HG02943 (cell line): ENCODE measurements at regions not wholly inside any gene's neighbourhood (a gene's known extent, or its start where the extent isn't known, plus 50 kb on each side); places are given as distances from the start of the nearest gene placed in this dataset.

Experiments used
- ATAC-seq: cut with Tn5 transposase; IDR thresholded peaks from one replicate; pipeline ENCODE4 v1.9.1; 2021; ENCODE audit warnings: mild to moderate bottlenecking, low read depth, moderate library complexity; ENCODE audit not compliant: unreplicated experiment

DNA sequence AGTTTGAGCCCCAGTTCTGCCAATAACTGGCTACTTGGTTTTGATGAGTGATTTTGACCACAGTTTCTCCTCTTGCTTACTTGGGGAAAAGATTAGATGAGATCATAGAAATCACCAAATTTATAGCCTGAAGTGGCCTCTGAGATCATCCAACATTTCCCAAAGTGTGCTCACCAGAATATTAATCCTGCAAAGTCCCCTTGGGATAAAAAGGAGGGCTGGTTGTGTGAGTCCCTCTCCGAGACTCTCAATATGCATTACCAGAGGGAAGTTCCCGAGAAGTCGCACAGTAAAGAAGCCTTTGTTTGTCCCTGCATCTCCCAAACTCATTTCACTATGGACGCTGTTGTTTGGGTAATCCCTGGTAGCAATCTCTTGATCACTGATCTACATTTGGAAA is 88.4 kb upstream of the ADRA1B start:
- ATAC-seq, result no peak

DNA sequence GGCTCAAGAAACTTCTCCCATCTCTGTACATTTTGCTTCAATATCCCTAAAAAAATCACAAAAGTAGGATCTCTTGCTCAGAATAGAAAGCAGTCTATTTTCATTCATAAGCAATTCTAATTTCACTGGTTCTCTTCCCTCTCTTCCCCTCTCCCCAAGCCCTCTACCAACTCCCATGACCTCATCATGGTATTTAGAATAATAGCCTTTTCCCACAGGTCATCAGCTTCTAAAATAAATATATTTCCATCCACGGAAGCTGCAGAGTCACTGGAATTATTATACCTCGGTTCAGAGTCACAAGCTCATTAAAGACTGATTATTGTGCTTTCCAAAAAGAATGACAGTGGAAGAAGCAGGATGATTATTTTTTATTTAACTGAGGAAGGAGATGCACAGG is 84.2 kb upstream of the ADRA1B start:
- ATAC-seq, result no peak

DNA sequence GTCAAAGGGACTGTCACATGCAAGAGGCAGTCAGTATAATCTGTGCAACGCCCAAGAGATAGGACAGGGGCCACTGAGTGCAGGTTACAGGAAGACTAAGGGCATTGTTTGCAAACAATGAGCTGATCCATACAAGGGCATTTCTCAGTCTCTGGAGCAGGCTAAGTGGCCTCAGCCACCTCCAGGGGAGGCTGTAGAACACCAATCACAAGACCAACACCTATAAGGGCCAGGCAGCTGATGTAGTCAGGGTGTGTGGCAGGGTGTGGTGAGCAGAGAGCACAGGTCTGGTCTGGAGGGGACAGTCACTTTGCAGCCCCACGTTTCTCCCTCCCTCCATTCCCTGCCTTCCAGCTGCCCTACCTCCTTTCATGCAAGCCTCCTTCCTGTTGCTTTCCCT is 83.2 kb upstream of the ADRA1B start:
- ATAC-seq, result no peak

DNA sequence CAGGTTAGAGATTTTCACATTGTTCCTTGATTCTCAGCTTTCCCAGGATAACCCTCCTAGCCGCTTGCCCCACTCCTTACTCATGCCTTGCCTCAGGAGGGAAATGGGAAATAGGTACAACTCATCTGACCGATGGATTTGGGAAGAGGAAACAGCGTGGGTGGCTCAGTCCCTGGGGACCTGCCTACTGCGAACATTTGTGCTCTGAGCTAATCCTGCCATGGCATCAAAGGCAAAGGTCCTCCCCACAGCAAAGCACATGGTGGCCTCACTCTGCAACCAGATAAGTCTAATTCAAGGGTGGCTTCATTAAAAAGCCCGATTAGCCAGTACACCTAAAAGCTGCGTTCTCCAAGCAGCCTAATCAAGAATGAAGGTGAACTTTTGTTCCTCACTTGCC is 82.4 kb upstream of the ADRA1B start:
- no peak for ATAC-seq

DNA sequence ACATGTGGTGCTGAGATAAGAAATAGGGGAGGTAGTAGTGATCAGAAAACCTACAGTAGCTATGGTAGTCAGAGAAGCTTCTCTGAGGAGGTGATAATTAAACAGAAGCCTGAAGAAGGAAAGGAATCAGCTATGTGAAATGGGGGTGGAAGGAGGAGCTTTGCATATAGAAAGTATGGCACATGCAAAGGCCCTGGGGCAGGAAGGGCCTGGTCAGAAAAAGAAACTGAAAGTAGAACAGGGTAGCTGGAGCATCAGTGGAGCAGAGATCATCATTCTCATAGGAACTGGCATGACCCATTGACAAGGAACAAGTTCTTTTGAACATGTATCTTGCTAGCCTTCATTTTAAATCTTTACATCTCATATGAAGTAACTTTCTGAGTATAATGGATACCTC is 80.7 kb upstream of the ADRA1B start:
- ATAC-seq, result no peak

DNA sequence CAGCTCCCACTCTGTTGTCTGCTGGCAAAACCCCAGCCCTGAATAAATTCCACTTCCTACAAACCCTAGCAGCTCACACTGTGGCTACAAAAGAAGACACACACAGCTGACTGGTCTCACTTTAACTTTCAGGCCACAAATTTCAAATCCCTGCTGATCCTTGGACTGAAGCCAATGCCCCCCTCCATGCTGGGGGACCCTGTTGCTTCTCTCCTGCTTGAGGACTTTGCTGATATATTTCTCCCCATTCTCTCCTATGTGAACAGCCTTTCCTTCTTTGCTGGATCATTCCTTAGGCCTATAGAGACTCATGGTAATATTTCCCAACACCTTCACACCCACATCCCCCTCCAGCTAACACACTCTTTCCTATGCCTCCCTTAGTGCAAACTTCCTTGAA is 79.6 kb upstream of the ADRA1B start:
- no peak for ATAC-seq

DNA sequence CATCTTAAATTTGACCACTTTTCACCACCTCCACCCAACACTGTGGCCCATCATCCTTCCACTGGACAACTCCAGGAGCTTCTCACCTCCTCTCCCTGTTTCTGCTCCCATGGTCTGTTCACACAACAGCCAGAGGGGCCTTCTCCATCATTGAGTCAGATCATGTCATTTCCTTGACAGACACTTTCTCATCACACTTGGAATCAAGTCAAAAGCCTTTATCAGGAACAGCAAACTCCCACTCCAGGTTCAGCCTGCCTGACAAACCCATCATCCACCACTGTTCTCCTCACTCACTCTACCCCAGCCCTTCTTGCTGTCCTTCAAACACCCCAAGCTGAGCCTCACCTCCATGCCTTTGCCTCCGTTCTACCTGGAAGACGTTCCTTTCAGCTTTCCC is 78.4 kb upstream of the ADRA1B start:
- ATAC-seq, result no peak

DNA sequence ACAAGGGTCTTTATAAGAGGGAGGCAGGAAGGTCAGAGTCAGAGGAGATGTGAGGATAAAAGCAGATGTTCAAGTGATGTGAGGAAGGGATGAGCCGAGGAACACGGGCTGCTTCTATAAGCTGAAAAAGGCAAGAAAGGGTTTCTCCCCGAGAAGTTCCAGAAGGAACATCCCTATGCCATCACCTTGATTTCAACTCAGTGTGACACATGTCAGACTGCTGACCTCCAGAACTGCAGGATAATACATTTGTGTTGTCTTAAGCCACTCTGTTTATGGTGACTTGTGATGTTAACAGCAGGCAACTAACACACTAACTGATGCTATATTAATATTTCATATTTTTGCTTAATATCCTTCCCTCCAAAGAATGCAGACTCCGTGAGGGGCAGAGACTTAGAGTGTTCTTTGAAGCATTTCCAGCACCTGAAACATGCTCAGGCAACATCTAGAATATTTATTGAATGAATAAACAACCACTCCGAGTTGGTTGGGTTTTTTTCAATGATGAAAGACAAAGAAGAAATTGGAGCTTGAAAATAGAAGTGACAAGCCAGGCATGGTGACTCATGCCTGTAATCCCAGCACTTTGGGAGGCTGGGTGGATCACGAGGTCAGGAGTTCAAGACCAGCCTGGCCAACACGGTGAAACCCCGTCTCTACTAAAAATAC is 77.6 kb upstream of the ADRA1B start:
- ATAC-seq, result no peak

DNA sequence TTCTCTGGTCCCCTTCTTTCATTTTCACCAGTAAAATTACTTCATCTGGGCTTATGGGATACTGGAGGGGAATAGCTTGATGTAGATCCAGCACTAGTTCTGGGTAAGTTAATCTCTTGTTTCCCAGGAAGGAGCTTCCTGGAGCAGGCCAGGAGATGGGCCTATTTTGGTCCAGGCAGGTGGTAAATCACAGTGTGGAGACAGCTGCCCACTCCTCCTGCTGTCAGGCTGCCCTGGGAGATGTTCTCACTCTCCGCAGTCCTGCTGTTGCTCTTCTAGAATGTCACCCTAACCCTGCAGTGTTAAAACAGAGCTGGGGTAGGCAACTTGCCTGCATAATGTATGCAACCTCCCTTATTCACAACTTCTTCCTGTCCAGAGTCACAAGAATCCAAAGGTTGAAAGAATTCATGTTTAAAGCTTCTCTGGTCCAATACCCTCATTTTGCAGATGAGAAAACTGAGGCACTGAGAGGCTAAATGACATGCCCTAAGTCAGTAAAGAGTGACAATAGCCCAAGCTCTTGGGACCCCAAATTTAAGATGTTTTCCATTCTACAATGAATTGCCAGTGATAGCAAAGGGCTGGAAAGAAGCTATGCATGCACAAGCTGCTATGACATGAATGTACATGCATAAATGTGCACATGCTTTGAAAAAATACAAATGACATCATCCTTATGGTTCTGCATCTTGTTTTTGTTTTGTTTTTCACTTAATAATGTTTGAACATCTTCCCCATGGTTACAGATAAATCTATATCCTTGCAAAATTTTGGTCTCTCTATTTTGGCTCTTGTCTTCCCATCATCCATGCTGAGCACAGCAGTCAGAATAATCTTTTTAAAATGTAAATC is 71.8 kb upstream of the ADRA1B start:
- no peak for ATAC-seq

DNA sequence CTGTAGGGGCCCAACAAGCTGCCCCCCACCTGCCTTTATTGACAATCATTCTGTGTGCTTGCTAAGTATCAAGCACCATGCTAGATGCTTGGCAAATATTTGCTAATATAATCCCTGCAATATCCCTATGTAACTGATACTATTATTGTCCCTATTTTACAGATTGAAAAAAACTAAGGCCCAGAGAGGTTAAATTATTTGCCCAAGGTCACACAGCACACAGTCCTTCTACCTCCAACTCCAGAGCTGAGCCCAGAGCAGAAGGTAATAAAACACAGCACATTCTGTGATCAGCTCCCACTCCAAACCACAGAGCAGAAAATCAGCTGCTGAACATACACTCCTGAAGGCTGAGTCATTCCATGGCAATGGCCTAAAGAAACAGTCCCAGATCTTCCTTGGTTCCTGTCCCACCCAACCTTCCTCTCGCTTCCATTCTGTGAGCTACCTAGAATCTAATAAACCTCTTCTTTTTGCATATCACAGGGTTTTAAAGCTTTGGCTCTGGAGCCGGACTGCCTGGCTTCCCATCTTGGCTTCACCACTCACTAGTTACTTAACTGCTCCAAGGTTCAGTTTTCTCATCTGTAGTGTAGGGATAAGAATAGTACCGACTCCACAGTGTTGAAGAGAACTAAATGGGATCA is 66.7 kb upstream of the ADRA1B start:
- no peak for ATAC-seq

DNA sequence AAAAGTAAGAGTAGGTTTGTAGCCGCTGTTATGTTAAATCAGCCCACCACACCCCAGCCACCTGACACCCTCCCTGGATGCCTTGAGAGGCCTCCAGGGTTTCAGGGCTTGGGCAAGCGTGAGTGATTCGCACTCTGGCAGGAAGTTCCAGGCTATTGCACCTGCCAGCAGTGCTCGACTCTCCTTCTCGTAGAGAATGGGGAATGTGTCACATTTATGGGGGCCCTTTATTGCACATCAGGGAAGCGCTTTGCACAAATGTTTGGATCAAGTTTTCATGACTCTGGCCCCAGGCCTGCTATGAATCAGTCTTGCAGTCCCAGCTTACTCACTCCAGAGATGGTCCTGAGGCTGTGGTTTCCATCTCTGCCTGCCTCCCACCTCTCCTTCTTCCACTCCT is 66.1 kb upstream of the ADRA1B start:
- no peak for ATAC-seq

DNA sequence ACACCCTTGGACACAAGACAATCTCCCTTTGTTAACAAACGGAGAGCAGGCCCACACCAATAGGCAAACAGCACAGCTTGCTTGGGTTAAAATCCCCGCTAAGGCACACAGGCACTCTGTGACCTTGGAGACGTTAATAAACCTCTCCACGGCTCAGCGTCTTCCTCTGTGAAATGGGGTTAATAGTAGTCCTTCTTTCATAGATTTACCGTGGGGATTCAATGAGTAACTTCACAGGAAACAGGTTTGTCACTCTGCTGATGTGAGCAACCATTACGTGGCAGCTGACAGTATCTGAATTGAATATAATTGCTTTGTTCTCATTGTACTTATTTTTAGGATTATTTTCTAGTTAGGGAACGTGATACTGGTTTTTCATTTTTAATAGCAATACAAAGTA is 65.2 kb upstream of the ADRA1B start:
- no peak for ATAC-seq

DNA sequence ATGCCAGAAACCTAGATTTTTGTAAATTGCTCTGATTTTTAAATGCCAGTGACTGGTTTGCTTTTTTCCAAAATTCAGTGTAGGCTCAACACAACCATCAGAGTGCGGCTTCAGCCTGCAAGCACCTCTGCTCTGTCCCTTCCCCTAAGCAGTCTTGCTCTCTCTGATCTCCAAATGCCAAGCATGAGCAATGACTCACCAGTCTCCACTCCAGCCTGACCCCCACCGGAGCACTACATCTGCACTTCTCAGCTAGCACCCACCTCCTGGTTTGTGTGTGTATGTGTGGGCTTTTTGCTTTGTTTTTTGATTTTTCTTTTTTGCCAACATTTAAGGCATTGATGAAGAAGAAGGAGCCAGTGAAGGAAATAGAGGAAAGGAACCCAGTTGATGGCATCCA is 61.4 kb upstream of the ADRA1B start:
- ATAC-seq, result no peak

DNA sequence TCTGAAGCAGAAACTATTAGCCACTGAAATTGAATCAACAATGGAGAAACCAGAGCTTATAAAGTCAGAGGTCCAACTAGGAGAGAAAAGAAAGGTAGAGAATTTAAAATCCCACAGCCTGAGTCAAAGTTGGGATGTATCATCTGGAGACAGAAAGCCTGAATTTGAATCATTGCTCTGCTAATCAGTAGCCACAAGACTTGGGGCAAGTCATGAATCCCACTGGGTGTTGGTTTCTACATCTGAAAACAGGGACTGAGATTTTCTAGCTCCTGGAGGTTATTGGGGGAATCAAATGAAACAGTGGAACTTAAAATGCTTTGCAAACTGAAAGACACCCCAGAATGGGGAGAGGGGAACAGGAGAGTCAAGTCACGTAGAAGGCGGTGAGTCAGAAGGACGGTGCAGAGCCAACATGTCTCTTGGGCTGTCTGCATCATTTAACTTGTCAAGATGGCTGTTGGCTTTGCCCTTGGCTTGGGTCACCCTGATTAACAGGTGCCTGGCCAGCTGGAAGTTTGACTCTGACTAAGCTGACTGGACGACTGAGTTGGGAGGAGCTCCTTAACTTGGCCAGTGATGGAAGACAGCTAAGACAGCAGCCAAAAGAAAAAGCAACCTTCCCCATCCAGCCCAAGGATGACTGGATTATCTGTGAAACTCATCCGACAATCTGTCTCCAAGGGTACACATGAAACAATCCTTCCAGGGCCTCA is 60.6 kb upstream of the ADRA1B start:
- ATAC-seq, result no peak

DNA sequence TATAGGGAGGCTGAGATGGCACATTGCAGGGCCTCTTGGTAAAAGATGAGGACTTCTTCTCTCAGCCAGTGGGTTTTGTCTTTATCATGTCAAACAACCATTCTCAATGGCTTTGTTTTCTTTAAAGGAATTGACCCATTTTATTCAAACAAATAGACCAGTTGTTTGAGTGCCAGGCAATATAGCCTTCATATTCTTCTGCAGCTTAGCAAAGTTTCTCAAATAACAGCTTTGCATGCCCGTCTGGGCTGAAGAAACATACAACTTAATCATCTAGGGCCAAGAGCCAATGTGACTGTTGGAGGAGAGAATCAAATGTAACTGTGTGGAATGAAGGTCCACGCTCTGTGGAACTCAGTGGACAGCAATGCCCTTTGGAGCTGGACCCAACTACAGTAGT is 57.4 kb upstream of the ADRA1B start:
- ATAC-seq, result no peak

DNA sequence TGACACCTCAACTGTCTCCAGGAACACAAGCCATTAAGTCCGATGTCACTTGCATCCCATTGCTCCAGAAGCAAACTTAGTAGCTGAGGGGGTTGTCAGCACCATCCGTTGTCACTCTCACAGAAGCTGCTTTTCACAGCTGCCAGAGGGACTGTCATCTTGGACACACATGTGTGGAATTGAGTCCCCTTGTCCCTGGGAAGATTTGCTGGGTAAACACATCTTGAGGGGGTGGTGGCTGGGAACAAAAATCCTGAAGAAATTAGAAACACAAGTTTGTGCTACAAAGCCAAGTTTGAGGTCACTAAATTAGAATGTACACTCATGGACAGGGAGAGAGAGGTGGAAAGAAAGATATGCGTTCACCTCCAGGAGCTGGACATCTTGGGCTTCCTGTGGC is 55.2 kb upstream of the ADRA1B start:
- ATAC-seq, result no peak

DNA sequence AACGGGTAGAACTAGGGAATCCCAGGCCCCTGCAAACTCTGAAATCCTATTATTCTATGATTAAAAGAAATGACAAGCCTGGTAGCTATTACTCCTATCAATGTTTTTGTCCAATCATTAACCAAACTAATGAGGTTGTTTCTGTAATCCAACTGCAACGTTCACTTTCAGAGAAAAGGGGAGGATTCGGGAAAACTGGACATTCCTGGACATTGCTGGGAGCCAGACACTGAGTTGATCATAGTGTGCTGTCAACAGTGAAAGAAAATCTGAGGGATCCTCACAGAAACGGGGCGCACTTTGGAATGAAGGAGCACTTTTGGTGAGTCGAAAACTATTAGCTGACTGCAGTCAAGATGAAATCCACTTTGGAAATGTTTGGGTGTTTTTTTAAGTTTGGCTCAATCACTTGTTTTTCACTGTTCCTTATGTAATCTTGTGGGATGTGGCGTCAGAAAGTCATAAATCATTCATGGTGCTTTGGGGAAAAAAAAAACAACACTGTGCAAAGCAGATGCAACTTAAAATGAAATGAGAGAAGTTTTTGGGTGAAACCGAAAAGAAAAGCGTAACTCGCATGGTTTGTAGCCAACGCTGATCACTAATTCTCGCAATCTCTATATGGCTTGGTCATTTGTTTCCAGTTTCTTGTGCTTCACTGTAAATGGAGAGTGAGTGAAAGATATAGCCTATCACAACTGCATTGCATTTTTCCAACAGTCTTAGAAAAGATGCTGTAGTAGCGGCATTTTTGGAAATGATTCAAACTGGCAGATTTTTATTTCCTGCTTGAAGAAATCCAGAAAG is 51.2 kb upstream of the ADRA1B start:
- ATAC-seq, result peak; percentile 76

DNA sequence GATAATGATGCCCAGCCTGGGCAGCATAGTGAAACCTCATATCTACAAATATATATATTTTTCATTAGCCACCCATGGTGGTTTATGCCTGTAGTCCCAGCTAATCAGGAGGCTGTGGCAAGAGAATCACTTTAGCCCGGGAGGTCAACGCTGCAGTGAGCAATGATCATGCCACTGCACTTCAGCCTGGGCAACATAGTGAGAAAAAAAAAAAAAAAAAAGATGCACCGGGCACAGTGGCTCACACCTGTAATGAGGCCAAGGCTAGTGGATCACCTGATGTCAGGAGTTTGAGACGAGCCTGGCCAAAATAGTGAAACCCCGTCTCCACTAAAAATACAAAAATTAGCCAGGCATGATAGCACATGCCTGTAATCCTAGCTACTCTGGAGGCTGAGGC is 50.2 kb upstream of the ADRA1B start:
- ATAC-seq, result no peak
